Panc1 (cell line): ENCODE measurements at regions not wholly inside any gene's neighbourhood (a gene's known extent, or its start where the extent isn't known, plus 50 kb on each side); places are given as distances from the start of the nearest gene placed in this dataset.

ENCODE experiments used
- ATAC-seq: fragments of 200-7000 bp; cut with Tn5 transposase; 2 replicates; pipeline ENCODE4 v1.9.1; 2020; ENCODE audit warnings: mild to moderate bottlenecking, moderate library complexity
- BruUV-seq: library from RNA; stranded (reverse); fragments of 400-500 nt; replicated peaks from 2 replicates; lab custom pipeline; 2021; lab: Mats Ljungman, UMichigan
- CTCF ChIA-PET: fragments of 300-600 bp; sonication (Branson Sonifier 250); formaldehyde crosslinking; loops from one replicate; lab custom pipeline; 2022; ENCODE audit warnings: antibody characterized with exemption; lab: Charles Lee
- POLR2A ChIA-PET: fragments of 300-600 bp; sonication (Branson Sonifier 250); formaldehyde crosslinking; loops from one replicate; lab custom pipeline; 2022; ENCODE audit warnings: antibody characterized with exemption; lab: Charles Lee
- DNase-seq: peaks from one replicate; pipeline ENCODE4 v3.0.0-alpha.2; 2010; ENCODE audit warnings: low read depth, low spot score
- H3K27ac ChIP-seq: 2 replicates; pipeline ENCODE4 v1.5.1; 2011; ENCODE audit warnings: mild to moderate bottlenecking, low read length, inconsistent platforms
- H3K27me3 ChIP-seq: fragments of 200-500 bp; sonication (Bioruptor generic); 2 replicates; pipeline ENCODE4 v1.6.0; 2014; ENCODE audit warnings: low read length, inconsistent platforms; ENCODE audit not compliant: control insufficient read depth, insufficient read depth
- H3K36me3 ChIP-seq: fragments of 200-500 bp; sonication (Bioruptor generic); 2 replicates; pipeline ENCODE4 v1.5.1; 2014; ENCODE audit warnings: inconsistent platforms, mild to moderate bottlenecking, low read length, moderate library complexity; ENCODE audit not compliant: control insufficient read depth, insufficient read depth
- H3K4me1 ChIP-seq: 2 replicates; pipeline ENCODE4 v1.5.1; 2011; ENCODE audit warnings: inconsistent platforms, mild to moderate bottlenecking, low read length, moderate library complexity; ENCODE audit not compliant: control insufficient read depth, insufficient read depth
- H3K4me3 ChIP-seq, 2 experiments: 2 replicates each; pipeline ENCODE4 v1.5.1; 2011 to 2012; ENCODE audit warnings: low read depth in 2 of 2, low read length in 2 of 2, mild to moderate bottlenecking in 2 of 2, inconsistent platforms in 1 of 2, moderate library complexity in 1 of 2
- H3K9me3 ChIP-seq: fragments of 200-500 bp; sonication (Bioruptor generic); 2 replicates; pipeline ENCODE4 v1.5.1; 2014; ENCODE audit warnings: low read depth, mild to moderate bottlenecking, inconsistent platforms, low read length, moderate library complexity; ENCODE audit not compliant: control insufficient read depth, insufficient read depth
- CTCF ChIP-seq: fragments of 450-650 bp; IDR thresholded peaks from 2 replicates; pipeline ENCODE4 v1.5.1; 2017; ENCODE audit warnings: mild to moderate bottlenecking
- POLR2AphosphoS5 ChIP-seq: IDR thresholded peaks from 2 replicates; pipeline ENCODE4 v1.6.1; 2012; ENCODE audit warnings: mild to moderate bottlenecking, low read depth, low read length, moderate library complexity
- REST ChIP-seq, 2 experiments: IDR thresholded peaks; 2 replicates each; pipeline ENCODE4 v1.6.1; 2011 to 2012; ENCODE audit warnings: low read depth in 2 of 2, control low read depth in 1 of 2, low read length in 1 of 2, mild to moderate bottlenecking in 1 of 2, moderate library complexity in 1 of 2; ENCODE audit not compliant: insufficient read depth in 1 of 2
- SIN3A ChIP-seq: IDR thresholded peaks from 2 replicates; pipeline ENCODE4 v1.6.1; 2012; ENCODE audit warnings: low read depth, mild to moderate bottlenecking, low read length, moderate library complexity, borderline replicate concordance; ENCODE audit not compliant: insufficient read depth
- TCF7L2 ChIP-seq: IDR thresholded peaks from 2 replicates; pipeline ENCODE4 v1.6.1; 2011; ENCODE audit warnings: mild to moderate bottlenecking, low read depth, low read length, inconsistent platforms
- in situ Hi-C: cut with HindIII; loops from 2 replicates; pipeline ENCODE4 v1.10.0; 2016; ENCODE audit warnings: low sequenced_read_pairs, low pct_unique_long_range_greater_than_20kb
- intact Hi-C: fragments of 100-400 bp; cut with micrococcal nuclease; formaldehyde crosslinking; loops from one replicate; pipeline ENCODE4 v1.10.0; 2022; ENCODE audit not compliant: unreplicated experiment

- DNase-seq: no peak
- H3K36me3 ChIP-seq: no peaks in the 10 kb centered on the region
- intact Hi-C loops (loop anchor here (10.0 kb wide), 1 partner anchor 411 kb away; no protein-coding TSS in a partner anchor), in situ Hi-C loops (no loop called here)
- no peaks in the 10 kb centered on the region for H3K9me3 ChIP-seq
- no peak for TF ChIP-seq CTCF
- TF ChIP-seq REST (IDR thresholded peaks at IDR 0.05; ENCODE audit: insufficient read depth in 1 of 2, low read depth in 2 of 2, low read length in 1 of 2): no peak
- TF ChIP-seq POLR2AphosphoS5: no peak
- no peak for TF ChIP-seq SIN3A
- no peak for TF ChIP-seq TCF7L2
- ATAC-seq: no peak
- no peaks in the 10 kb centered on the region for H3K27me3 ChIP-seq
- ChIA-PET CTCF (no interaction called here), POLR2A (no interaction called here)
- H3K4me1 ChIP-seq: no peaks in the 10 kb centered on the region
- no peak overlapping the region for H3K27ac ChIP-seq
- BruUV-seq: no TSS peak
- no peak overlapping the region for H3K4me3 ChIP-seq
These were observed 366.2 kb downstream of the DUSP6 start for GRCh38 chr12:88986056-88986455.

- no TSS peak for BruUV-seq
- ChIA-PET CTCF (interaction anchor here (0.6 kb wide), 1 partner anchor 968 kb away, joined by 3 read pairs; no protein-coding TSS in a partner anchor), POLR2A (no interaction called here)
- Histone ChIP-seq H3K4me1 (no peaks in the 10 kb centered on the region), H3K36me3 (no peaks in the 10 kb centered on the region), H3K9me3 (no peaks in the 10 kb centered on the region), H3K4me3 (no peak overlapping the region), H3K27me3 (no peaks in the 10 kb centered on the region), H3K27ac (no peak overlapping the region)
- TF ChIP-seq POLR2AphosphoS5 (no peak), SIN3A (no peak), CTCF (no peak), REST (IDR thresholded peaks at IDR 0.05; ENCODE audit: insufficient read depth in 1 of 2, low read depth in 2 of 2, low read length in 1 of 2) (no peak), TCF7L2 (no peak)
- in situ Hi-C loops (no loop called here), intact Hi-C loops (loop anchor here (10.0 kb wide), 1 partner anchor 411 kb away; no protein-coding TSS in a partner anchor)
- ATAC-seq (no peak), DNase-seq (no peak)
These were observed 366.7 kb downstream of the DUSP6 start for GRCh38 chr12:88985631-88986030.
